ENCODE measurements at regions not wholly inside any gene's neighbourhood (a gene's known extent, or its start where the extent isn't known, plus 50 kb on each side); places are given as distances from the start of the nearest gene placed in this dataset.

DNA sequence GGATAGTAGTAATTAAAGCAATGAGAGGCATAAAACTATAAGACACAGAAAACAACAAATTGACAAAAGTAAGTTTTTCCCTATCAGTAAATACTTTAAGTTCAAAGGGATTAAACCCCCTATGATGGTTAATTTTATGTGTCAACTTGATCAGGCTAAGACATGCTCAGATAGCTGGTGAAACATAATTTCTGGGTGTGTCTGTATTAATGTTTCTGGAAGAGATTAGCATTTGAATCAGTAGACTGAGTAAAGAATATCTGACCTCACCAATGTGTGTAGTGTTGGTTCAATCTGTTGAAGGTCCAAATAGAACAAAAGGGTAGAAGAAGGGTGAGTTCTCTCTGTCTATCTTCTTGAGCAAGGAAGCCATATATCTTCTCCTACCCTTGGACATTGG, 283.3 kb upstream of the GRM7 start:
- TF ChIP-seq POLR2A (IDR thresholded peaks at IDR 0.05): no peak
- TF ChIP-seq CTCF (IDR thresholded peaks at IDR 0.05): no peak
